ENCODE measurements at regions not wholly inside any gene's neighbourhood (a gene's known extent, or its start where the extent isn't known, plus 50 kb on each side); places are given as distances from the start of the nearest gene placed in this dataset.

DNA sequence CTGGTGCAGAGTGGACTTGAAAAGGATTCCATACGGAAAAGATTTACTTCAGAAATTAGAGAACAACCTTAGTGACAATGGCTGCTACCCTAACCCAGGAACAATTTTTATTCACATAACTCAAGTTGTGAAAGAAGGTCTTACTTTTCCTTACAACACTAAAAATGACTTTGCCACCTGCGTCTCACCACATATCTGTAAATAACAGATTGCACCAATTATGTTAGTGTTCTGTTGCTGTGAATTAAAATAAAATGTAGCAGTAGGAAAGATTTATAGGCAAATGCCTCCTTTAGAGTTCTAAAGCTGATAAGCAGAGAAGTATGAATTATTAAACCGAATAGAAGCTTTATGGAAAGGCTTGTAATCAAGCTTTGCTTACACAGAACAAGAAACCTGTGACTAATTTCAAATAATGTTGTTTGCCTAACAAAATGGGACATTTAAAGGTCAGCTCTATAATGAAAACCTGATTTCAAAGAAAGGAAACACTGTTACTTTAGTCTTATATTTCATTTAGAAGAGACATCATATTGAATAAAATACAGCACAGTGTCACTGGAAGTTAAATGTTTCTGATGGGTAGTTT, 2237.8 kb downstream of the LRRC4C start:
- TF ChIP-seq RXRB (CRISPR knock-in tag; IDR thresholded peaks at IDR 0.05; ENCODE audit: borderline replicate concordance), result no peak
- TF ChIP-seq ZNF121 (CRISPR knock-in tag; IDR thresholded peaks at IDR 0.05), result no peak
- no peak for TF ChIP-seq ZNF552 (CRISPR knock-in tag; IDR thresholded peaks at IDR 0.05; ENCODE audit: borderline replicate concordance)
- no peak for TF ChIP-seq NFE2L1 (CRISPR knock-in tag; IDR thresholded peaks at IDR 0.05; ENCODE audit: borderline replicate concordance)
- TF ChIP-seq, protein P1, sequence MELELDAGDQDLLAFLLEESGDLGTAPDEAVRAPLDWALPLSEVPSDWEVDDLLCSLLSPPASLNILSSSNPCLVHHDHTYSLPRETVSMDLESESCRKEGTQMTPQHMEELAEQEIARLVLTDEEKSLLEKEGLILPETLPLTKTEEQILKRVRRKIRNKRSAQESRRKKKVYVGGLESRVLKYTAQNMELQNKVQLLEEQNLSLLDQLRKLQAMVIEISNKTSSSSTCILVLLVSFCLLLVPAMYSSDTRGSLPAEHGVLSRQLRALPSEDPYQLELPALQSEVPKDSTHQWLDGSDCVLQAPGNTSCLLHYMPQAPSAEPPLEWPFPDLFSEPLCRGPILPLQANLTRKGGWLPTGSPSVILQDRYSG (CRISPR knock-in tag; IDR thresholded peaks at IDR 0.05), result no peak
- TF ChIP-seq TARDBP (CRISPR knock-in tag; IDR thresholded peaks at IDR 0.05), result no peak
- no peak for TF ChIP-seq NCOR1 (IDR thresholded peaks at IDR 0.05; ENCODE audit: borderline replicate concordance, low read length)
- TF ChIP-seq, protein P2, sequence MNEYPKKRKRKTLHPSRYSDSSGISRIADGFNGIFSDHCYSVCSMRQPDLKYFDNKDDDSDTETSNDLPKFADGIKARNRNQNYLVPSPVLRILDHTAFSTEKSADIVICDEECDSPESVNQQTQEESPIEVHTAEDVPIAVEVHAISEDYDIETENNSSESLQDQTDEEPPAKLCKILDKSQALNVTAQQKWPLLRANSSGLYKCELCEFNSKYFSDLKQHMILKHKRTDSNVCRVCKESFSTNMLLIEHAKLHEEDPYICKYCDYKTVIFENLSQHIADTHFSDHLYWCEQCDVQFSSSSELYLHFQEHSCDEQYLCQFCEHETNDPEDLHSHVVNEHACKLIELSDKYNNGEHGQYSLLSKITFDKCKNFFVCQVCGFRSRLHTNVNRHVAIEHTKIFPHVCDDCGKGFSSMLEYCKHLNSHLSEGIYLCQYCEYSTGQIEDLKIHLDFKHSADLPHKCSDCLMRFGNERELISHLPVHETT (CRISPR knock-in tag; conservative IDR thresholded peaks at IDR 0.05), result no peak

All from HepG2 (cell line).